ENCODE measurements at regions not wholly inside any gene's neighbourhood (a gene's known extent, or its start where the extent isn't known, plus 50 kb on each side); places are given as distances from the start of the nearest gene placed in this dataset.

DNA sequence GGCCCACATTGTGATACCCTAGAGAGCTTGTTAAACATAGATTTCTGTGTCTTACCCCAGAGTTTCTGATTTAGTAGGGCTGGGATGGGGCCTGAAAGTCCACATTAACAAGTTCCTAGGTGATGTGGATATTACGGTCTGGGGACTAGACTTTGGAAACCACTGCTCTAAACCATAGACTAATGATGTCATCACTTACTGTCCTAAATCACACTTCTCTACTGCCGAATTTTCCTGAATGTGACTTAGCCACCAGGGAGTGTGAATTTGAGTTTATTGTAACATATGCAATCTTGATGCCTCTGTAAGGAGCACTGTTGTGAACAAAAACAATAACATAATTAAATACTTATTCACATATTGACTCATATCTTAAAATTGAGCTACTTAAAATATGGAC lies 165.6 kb downstream of the BTBD3 start:
- Histone ChIP-seq H3K27ac (replicated peaks) (no peak overlapping the region), H3K27me3 (ENCODE audit: insufficient read depth, poor library complexity, severe bottlenecking) (no peaks in the 10 kb centered on the region), H3K4me3 (replicated peaks; ENCODE audit: insufficient read depth, low read length) (no peak overlapping the region)
- DNase-seq (ENCODE audit: low read depth in 1 of 2, low spot score in 1 of 2), result no peak
- no peak for TF ChIP-seq GABPA (IDR thresholded peaks at IDR 0.05; ENCODE audit: low read depth)
- TF ChIP-seq, protein P1, sequence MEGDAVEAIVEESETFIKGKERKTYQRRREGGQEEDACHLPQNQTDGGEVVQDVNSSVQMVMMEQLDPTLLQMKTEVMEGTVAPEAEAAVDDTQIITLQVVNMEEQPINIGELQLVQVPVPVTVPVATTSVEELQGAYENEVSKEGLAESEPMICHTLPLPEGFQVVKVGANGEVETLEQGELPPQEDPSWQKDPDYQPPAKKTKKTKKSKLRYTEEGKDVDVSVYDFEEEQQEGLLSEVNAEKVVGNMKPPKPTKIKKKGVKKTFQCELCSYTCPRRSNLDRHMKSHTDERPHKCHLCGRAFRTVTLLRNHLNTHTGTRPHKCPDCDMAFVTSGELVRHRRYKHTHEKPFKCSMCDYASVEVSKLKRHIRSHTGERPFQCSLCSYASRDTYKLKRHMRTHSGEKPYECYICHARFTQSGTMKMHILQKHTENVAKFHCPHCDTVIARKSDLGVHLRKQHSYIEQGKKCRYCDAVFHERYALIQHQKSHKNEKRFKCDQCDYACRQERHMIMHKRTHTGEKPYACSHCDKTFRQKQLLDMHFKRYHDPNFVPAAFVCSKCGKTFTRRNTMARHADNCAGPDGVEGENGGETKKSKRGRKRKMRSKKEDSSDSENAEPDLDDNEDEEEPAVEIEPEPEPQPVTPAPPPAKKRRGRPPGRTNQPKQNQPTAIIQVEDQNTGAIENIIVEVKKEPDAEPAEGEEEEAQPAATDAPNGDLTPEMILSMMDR (IDR thresholded peaks at IDR 0.05; ENCODE audit: insufficient read depth, low read length), result no peak
- TF ChIP-seq SPI1 (IDR thresholded peaks at IDR 0.05; ENCODE audit: borderline replicate concordance, low read depth), result no peak
- TF ChIP-seq, protein P2, sequence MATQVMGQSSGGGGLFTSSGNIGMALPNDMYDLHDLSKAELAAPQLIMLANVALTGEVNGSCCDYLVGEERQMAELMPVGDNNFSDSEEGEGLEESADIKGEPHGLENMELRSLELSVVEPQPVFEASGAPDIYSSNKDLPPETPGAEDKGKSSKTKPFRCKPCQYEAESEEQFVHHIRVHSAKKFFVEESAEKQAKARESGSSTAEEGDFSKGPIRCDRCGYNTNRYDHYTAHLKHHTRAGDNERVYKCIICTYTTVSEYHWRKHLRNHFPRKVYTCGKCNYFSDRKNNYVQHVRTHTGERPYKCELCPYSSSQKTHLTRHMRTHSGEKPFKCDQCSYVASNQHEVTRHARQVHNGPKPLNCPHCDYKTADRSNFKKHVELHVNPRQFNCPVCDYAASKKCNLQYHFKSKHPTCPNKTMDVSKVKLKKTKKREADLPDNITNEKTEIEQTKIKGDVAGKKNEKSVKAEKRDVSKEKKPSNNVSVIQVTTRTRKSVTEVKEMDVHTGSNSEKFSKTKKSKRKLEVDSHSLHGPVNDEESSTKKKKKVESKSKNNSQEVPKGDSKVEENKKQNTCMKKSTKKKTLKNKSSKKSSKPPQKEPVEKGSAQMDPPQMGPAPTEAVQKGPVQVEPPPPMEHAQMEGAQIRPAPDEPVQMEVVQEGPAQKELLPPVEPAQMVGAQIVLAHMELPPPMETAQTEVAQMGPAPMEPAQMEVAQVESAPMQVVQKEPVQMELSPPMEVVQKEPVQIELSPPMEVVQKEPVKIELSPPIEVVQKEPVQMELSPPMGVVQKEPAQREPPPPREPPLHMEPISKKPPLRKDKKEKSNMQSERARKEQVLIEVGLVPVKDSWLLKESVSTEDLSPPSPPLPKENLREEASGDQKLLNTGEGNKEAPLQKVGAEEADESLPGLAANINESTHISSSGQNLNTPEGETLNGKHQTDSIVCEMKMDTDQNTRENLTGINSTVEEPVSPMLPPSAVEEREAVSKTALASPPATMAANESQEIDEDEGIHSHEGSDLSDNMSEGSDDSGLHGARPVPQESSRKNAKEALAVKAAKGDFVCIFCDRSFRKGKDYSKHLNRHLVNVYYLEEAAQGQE (IDR thresholded peaks at IDR 0.05; ENCODE audit: insufficient replicate concordance, low read depth), result no peak
- no peak for TF ChIP-seq POLR2AphosphoS5 (IDR thresholded peaks at IDR 0.05; ENCODE audit: low read depth)

DNA sequence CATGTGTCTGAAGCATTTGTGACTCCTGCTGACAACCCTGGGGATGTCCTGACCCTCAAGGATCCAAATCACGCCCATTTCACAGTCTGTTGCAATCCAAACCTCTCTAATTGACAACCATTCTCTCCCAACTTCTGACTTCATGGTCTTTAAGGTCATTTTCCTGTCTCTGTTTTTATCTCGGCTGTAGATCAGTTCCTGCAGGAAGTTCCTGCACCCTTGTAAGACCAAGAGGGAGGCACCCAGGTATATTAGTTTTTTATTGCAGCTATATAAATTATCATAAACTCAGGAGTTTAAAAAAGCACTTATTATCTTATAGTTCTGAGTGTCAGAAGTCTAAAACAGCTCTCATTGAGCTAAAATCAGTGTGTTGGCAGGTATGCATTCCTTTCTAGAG lies 166.8 kb downstream of the BTBD3 start:
- no peak overlapping the region for H3K4me3 ChIP-seq (replicated peaks; ENCODE audit: insufficient read depth, low read length)
- no peak for DNase-seq (ENCODE audit: low read depth in 1 of 2, low spot score in 1 of 2)
- TF ChIP-seq GABPA (IDR thresholded peaks at IDR 0.05; ENCODE audit: low read depth), result no peak
- TF ChIP-seq POLR2AphosphoS5 (IDR thresholded peaks at IDR 0.05; ENCODE audit: low read depth), result no peak
- TF ChIP-seq, protein P2 (IDR thresholded peaks at IDR 0.05; ENCODE audit: insufficient replicate concordance, low read depth), result no peak
- TF ChIP-seq, protein P1 (IDR thresholded peaks at IDR 0.05; ENCODE audit: insufficient read depth, low read length), result no peak
- no peak for TF ChIP-seq SPI1 (IDR thresholded peaks at IDR 0.05; ENCODE audit: borderline replicate concordance, low read depth)
- H3K27me3 ChIP-seq (ENCODE audit: insufficient read depth, poor library complexity, severe bottlenecking), result no peaks in the 10 kb centered on the region
- no peak overlapping the region for H3K27ac ChIP-seq (replicated peaks)

DNA sequence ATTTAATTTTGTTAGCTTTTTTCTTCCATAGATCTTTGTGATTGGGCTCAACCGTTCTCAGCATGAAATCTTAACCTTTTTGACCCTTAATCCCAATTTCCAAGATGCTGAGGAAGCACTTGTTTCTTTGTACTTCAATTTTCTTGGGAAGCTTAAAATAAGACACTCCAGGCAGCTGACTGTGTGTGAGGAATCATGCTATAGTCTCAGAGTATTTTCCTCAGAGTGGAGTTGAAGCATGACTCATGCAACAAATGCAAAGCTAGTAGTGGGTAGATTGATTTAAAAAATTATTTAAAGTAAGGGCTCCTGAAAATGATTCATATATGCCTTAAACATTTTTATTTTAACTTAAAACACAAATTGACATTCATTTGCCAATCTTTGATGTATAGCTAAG lies 168.7 kb downstream of the BTBD3 start:
- Histone ChIP-seq H3K27me3 (ENCODE audit: insufficient read depth, poor library complexity, severe bottlenecking) (no peaks in the 10 kb centered on the region), H3K4me3 (replicated peaks; ENCODE audit: insufficient read depth, low read length) (no peak overlapping the region), H3K27ac (replicated peaks) (no peak overlapping the region)
- TF ChIP-seq, protein P2 (IDR thresholded peaks at IDR 0.05; ENCODE audit: insufficient replicate concordance, low read depth), result no peak
- DNase-seq (ENCODE audit: low read depth in 1 of 2, low spot score in 1 of 2), result no peak

DNA sequence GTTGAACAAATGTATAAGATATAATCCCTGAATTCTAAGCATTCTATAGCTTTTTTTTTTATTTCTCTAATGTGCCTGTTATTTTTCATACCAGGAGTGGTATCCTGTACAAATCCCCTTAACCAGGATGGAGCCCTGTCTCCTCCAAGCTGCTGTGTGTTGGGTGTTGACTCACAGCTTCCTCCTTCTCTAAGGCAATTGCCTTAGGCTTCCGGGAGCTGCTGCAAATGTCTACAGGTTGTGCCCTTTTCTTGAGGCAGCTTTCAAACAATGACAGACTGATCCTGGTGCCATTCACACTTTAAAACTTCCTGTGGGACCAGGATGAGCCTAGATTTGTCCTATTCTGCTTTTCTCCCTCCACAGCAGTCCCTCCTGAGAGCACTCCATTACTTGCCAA lies 173.2 kb downstream of the BTBD3 start:
- Histone ChIP-seq H3K27ac (replicated peaks) (no peak overlapping the region), H3K4me3 (replicated peaks; ENCODE audit: insufficient read depth, low read length) (no peak overlapping the region), H3K27me3 (ENCODE audit: insufficient read depth, poor library complexity, severe bottlenecking) (no peaks in the 10 kb centered on the region)
- TF ChIP-seq, protein P2 (IDR thresholded peaks at IDR 0.05; ENCODE audit: insufficient replicate concordance, low read depth), result no peak
- TF ChIP-seq POLR2AphosphoS5 (IDR thresholded peaks at IDR 0.05; ENCODE audit: low read depth), result no peak
- TF ChIP-seq SPI1 (IDR thresholded peaks at IDR 0.05; ENCODE audit: borderline replicate concordance, low read depth), result no peak
- TF ChIP-seq, protein P1 (IDR thresholded peaks at IDR 0.05; ENCODE audit: insufficient read depth, low read length), result no peak
- no peak for TF ChIP-seq GABPA (IDR thresholded peaks at IDR 0.05; ENCODE audit: low read depth)
- peak; percentile 37 to 47 for DNase-seq (ENCODE audit: low read depth in 1 of 2, low spot score in 1 of 2)

All from HL-60 (cell line).